Neural progenitor cell (in vitro differentiated cells): ENCODE measurements at regions not wholly inside any gene's neighbourhood (a gene's known extent, or its start where the extent isn't known, plus 50 kb on each side); places are given as distances from the start of the nearest gene placed in this dataset.

Experiments
- DNase-seq: peaks from one replicate; pipeline ENCODE4 v3.0.0-alpha.2; 2016; ENCODE audit warnings: low spot score
- H2AFZ ChIP-seq: fragments of 200-600 bp; sonication (generic); replicated peaks from 2 replicates; pipeline ENCODE4 v1.6.1; 2016; ENCODE audit warnings: antibody characterized with exemption
- H3F3A ChIP-seq: fragments of 200-600 bp; sonication (generic); 2 replicates; pipeline ENCODE4 v1.6.1; 2016; ENCODE audit warnings: antibody characterized with exemption, low read depth
- H3K27ac ChIP-seq: fragments of 200-600 bp; sonication (generic); 2 replicates; pipeline ENCODE4 v1.5.1; 2016; ENCODE audit warnings: mild to moderate bottlenecking
- H3K27me3 ChIP-seq: fragments of 200-600 bp; sonication (generic); 2 replicates; pipeline ENCODE4 v1.6.1; 2016; ENCODE audit warnings: mild to moderate bottlenecking, moderate library complexity
- H3K36me3 ChIP-seq: fragments of 200-600 bp; sonication (generic); 2 replicates; pipeline ENCODE4 v1.5.1; 2016
- H3K4me1 ChIP-seq: fragments of 200-600 bp; sonication (generic); 2 replicates; pipeline ENCODE4 v1.6.1; 2016; ENCODE audit warnings: mixed run types
- H3K4me2 ChIP-seq: fragments of 200-600 bp; sonication (generic); 2 replicates; pipeline ENCODE4 v1.6.1; 2016
- H3K4me3 ChIP-seq: fragments of 200-600 bp; sonication (generic); 2 replicates; pipeline ENCODE4 v1.5.1; 2016
- H3K79me2 ChIP-seq: fragments of 200-600 bp; sonication (generic); 2 replicates; pipeline ENCODE4 v1.6.1; 2016; ENCODE audit warnings: low read depth
- H3K9ac ChIP-seq: fragments of 200-600 bp; sonication (generic); 2 replicates; pipeline ENCODE4 v1.6.1; 2016
- H3K9me3 ChIP-seq: fragments of 200-600 bp; sonication (generic); 2 replicates; pipeline ENCODE4 v1.5.1; 2016; ENCODE audit warnings: low read depth
- H4K20me1 ChIP-seq: fragments of 200-600 bp; sonication (generic); 2 replicates; pipeline ENCODE4 v1.6.1; 2016; ENCODE audit warnings: low read depth
- H3K27ac Mint-ChIP-seq: 3 replicates; pipeline ENCODE4 v1.8.0; 2021; ENCODE audit warnings: mixed read lengths
- H3K27me3 Mint-ChIP-seq: 2 replicates; pipeline ENCODE4 v1.8.0; 2022; ENCODE audit warnings: low read depth, mild to moderate bottlenecking, inconsistent platforms, moderate library complexity, mixed read lengths; ENCODE audit not compliant: insufficient read depth
- H3K36me3 Mint-ChIP-seq: 3 replicates; pipeline ENCODE4 v1.8.0; 2021; ENCODE audit warnings: mixed read lengths
- H3K4me1 Mint-ChIP-seq: 3 replicates; pipeline ENCODE4 v1.8.0; 2021; ENCODE audit warnings: mixed read lengths
- H3K4me3 Mint-ChIP-seq: 3 replicates; pipeline ENCODE4 v1.8.0; 2021; ENCODE audit warnings: mild to moderate bottlenecking, moderate library complexity, mixed read lengths
- H3K9me3 Mint-ChIP-seq: 3 replicates; pipeline ENCODE4 v1.8.0; 2020; ENCODE audit warnings: mixed read lengths
- EZH2 ChIP-seq: fragments of 200-600 bp; sonication (generic); IDR thresholded peaks from 2 replicates; pipeline ENCODE4 v1.6.1; 2017; ENCODE audit warnings: antibody characterized with exemption, mild to moderate bottlenecking, moderate library complexity
- EZH2phosphoT487 ChIP-seq: fragments of 200-600 bp; sonication (generic); IDR thresholded peaks from 2 replicates; pipeline ENCODE4 v1.6.1; 2017; ENCODE audit warnings: antibody characterized with exemption
- TF ChIP-seq, protein P1 (sequence below): fragments of 200-600 bp; sonication (generic); IDR thresholded peaks from 2 replicates; pipeline ENCODE4 v1.5.1; 2017; ENCODE audit warnings: antibody characterized with exemption, mild to moderate bottlenecking

DNA sequence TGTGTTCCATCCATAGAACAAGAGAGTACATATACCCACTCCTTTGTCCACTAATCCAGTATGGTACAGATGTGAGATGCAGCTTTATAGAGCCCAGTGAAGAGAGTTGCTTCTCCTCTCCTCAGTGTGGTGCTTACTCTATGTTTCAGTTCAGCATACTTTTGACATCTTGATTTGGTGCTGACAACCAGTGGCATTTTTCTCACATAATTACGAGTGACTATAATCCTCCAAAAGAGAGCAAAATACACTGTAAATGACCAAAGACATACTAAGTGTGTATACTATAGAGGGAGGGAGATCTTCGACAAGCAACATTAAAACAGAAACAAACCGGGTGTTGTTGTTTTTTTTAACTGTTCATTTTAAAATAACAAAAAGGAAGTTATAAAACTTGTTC is 191.5 kb downstream of the KLHL28 start:
- H3K79me2 ChIP-seq = no peaks in the 10 kb centered on the region
- no peak for TF ChIP-seq EZH2
- TF ChIP-seq, protein P1, sequence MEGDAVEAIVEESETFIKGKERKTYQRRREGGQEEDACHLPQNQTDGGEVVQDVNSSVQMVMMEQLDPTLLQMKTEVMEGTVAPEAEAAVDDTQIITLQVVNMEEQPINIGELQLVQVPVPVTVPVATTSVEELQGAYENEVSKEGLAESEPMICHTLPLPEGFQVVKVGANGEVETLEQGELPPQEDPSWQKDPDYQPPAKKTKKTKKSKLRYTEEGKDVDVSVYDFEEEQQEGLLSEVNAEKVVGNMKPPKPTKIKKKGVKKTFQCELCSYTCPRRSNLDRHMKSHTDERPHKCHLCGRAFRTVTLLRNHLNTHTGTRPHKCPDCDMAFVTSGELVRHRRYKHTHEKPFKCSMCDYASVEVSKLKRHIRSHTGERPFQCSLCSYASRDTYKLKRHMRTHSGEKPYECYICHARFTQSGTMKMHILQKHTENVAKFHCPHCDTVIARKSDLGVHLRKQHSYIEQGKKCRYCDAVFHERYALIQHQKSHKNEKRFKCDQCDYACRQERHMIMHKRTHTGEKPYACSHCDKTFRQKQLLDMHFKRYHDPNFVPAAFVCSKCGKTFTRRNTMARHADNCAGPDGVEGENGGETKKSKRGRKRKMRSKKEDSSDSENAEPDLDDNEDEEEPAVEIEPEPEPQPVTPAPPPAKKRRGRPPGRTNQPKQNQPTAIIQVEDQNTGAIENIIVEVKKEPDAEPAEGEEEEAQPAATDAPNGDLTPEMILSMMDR = no peak
- no peak for TF ChIP-seq EZH2phosphoT487
- H3K36me3 ChIP-seq = no peaks in the 10 kb centered on the region
- Mint-ChIP-seq H3K27ac (no peak overlapping the region), H3K9me3 (no peaks in the 10 kb centered on the region), H3K4me1 (no peaks in the 10 kb centered on the region), H3K4me3 (no peak overlapping the region), H3K27me3 (peaks cover 2% of the 10 kb centered on the region), H3K36me3 (no peaks in the 10 kb centered on the region)
- no peak overlapping the region for H3K27ac ChIP-seq
- no peaks in the 10 kb centered on the region for H3F3A ChIP-seq
- H3K9me3 ChIP-seq = no peaks in the 10 kb centered on the region
- H3K4me1 ChIP-seq = no peaks in the 10 kb centered on the region
- H3K4me3 ChIP-seq = no peak overlapping the region
- no peak overlapping the region for H3K9ac ChIP-seq
- no peak overlapping the region for H3K4me2 ChIP-seq
- DNase-seq = no peak
- H3K27me3 ChIP-seq = no peaks in the 10 kb centered on the region
- H4K20me1 ChIP-seq = no peaks in the 10 kb centered on the region
- no peak overlapping the region for H2AFZ ChIP-seq

DNA sequence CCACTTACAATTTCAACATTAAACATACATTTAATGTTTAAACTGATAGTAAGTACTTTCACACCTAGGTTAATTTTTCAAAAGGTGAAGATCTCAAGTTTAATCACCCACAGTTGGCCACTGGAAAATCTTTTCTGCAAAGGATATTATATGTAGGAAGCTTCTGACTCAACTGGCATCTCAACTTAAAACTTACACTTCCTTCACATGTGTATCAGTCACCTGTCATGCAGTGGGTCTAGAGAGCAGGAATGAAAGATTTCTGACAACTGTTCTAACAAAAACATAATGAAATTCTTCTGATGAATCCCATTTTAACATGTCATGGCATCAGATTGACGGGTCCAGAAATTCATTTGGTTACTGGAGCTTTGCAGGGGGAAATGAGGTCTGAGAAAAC is 192.8 kb downstream of the KLHL28 start:
- no peak for DNase-seq
- Mint-ChIP-seq H3K9me3 (no peaks in the 10 kb centered on the region), H3K4me3 (no peak overlapping the region)

DNA sequence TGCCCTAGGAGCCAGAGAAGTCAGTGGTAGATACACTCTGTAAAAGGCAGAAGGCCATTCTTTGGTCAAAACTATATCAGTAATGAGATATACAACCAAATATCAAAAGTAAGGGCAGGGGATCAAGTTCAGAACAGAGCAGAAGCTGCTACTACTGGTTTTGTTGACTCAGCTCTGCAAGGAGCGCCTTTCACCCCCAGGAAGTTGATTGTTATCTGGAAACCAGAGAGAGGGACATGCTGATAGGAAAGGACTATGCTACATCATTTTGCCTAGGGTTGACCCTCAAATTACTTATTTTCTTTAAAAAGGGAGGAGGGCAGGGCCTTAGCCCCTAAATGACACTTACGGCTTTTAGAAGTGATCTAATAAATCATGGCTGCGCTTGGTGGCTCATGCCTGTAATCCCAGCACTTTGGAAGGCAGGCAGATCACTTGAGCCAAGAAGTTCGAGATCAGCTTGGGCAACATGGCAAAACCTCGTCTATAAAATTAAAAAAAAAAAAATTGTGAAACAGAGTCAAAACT is 194.0 kb downstream of the KLHL28 start:
- H3K9me3 ChIP-seq = no peaks in the 10 kb centered on the region
- H3K4me3 Mint-ChIP-seq = no peak overlapping the region
- H3K27me3 ChIP-seq = no peaks in the 10 kb centered on the region
- no peak for DNase-seq
- no peak overlapping the region for H3K9ac ChIP-seq
- TF ChIP-seq EZH2phosphoT487 (no peak), EZH2 (no peak)
- TF ChIP-seq, protein P1 = no peak
- no peaks in the 10 kb centered on the region for H4K20me1 ChIP-seq
- H3F3A ChIP-seq = no peaks in the 10 kb centered on the region
- no peak overlapping the region for H3K4me3 ChIP-seq
- no peaks in the 10 kb centered on the region for H3K4me1 ChIP-seq
- H3K36me3 Mint-ChIP-seq = no peaks in the 10 kb centered on the region
- no peak overlapping the region for H3K27ac ChIP-seq
- peaks cover 2% of the 10 kb centered on the region for H3K27me3 Mint-ChIP-seq
- H3K27ac Mint-ChIP-seq = no peak overlapping the region
- H2AFZ ChIP-seq = no peak overlapping the region
- no peaks in the 10 kb centered on the region for H3K36me3 ChIP-seq
- no peak overlapping the region for H3K4me2 ChIP-seq
- no peaks in the 10 kb centered on the region for H3K79me2 ChIP-seq
- no peaks in the 10 kb centered on the region for H3K9me3 Mint-ChIP-seq
- no peaks in the 10 kb centered on the region for H3K4me1 Mint-ChIP-seq

More for the DNA sequence above, 192.8 kb downstream of the KLHL28 start:
- no peak overlapping the region for H3K27ac ChIP-seq
- no peaks in the 10 kb centered on the region for H3K9me3 ChIP-seq
- no peaks in the 10 kb centered on the region for H3K36me3 Mint-ChIP-seq
- no peak overlapping the region for H3K27ac Mint-ChIP-seq
- TF ChIP-seq EZH2phosphoT487 = no peak
- TF ChIP-seq, protein P1 = no peak
- no peak for TF ChIP-seq EZH2
- H3F3A ChIP-seq = no peaks in the 10 kb centered on the region
- H3K36me3 ChIP-seq = no peaks in the 10 kb centered on the region
- no peak overlapping the region for H3K4me3 ChIP-seq
- H3K27me3 ChIP-seq = no peaks in the 10 kb centered on the region
- H4K20me1 ChIP-seq = no peaks in the 10 kb centered on the region
- no peak overlapping the region for H3K4me2 ChIP-seq
- H3K27me3 Mint-ChIP-seq = peaks cover 2% of the 10 kb centered on the region
- no peaks in the 10 kb centered on the region for H3K4me1 ChIP-seq
- H3K4me1 Mint-ChIP-seq = no peaks in the 10 kb centered on the region
- H2AFZ ChIP-seq = no peak overlapping the region
- no peak overlapping the region for H3K9ac ChIP-seq
- H3K79me2 ChIP-seq = no peaks in the 10 kb centered on the region
